ACHN (cell line): ENCODE measurements at regions not wholly inside any gene's neighbourhood (a gene's known extent, or its start where the extent isn't known, plus 50 kb on each side); places are given as distances from the start of the nearest gene placed in this dataset.

ENCODE experiments used
- DNase-seq: peaks from one replicate; pipeline ENCODE4 v3.0.0-alpha.2; 2015
- in situ Hi-C: cut with HindIII; loops from 2 replicates; pipeline ENCODE4 v1.10.0; 2017; ENCODE audit warnings: low sequenced_read_pairs, low pct_ligation_motif_present, low pct_unique_long_range_greater_than_20kb

DNA sequence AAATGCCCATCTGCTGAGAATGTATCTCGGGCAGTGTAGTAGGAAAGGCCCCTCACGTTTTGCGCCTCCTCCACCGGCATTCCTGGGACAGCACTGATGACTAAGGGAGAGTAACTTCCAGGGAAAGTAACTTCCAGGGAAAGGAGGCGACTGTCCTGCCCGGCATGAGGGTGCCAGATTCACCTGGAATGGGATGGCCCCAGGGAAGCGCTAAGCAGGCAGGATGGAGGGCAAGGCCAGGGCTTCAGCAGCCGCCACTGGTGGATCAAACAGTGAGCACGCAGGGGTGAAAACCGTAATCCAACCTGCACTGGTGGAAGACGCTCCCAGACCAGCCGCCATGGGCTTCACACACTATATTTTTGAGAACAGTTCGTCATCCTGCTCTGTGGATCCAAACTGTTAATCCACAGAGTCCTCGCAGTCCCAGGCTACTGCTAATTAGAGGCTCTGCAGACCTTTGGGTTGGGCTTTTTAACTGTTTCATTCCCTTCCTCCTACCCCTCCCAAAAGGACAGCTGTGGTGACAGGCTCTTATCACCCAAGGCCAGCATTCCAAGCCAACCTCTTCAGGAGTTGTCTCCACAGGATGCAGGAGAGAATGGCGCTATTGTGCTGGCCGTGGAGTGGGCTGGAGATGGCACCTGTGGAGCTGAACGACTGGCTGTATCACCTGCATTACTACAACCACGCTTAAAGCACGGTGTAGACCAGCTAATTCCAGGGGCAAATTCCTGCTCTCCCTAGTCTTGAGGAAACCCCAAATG, 178.9 kb downstream of the DLL1 start:
- in situ Hi-C loops: no loop called here
- no peak for DNase-seq

DNA sequence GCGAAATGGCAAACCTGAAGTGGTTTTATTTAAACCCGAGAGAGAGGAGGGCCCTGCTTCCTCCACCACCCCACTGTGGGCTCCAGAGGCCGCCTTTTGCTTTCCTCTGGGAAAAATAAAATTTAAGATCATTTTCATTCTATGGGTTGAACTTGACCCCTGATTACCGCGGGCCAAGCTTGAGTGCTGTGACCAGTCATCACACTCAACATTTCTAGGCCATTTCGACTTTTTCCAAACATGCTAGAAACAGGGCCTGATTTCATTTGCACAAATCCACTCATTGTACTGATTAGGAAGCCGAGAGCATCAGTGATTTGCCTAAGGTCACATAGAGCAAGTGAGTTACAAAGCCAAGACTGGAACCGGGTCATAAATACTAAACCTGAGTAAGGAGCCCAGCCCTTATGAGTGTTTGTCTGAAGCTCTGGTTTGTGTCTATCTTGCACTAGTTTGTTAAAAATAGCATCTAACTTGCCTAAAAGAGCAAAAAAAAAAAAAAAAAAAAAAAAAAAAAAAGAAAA, 179.7 kb downstream of the DLL1 start:
- in situ Hi-C loops: no loop called here
- DNase-seq: no peak

DNA sequence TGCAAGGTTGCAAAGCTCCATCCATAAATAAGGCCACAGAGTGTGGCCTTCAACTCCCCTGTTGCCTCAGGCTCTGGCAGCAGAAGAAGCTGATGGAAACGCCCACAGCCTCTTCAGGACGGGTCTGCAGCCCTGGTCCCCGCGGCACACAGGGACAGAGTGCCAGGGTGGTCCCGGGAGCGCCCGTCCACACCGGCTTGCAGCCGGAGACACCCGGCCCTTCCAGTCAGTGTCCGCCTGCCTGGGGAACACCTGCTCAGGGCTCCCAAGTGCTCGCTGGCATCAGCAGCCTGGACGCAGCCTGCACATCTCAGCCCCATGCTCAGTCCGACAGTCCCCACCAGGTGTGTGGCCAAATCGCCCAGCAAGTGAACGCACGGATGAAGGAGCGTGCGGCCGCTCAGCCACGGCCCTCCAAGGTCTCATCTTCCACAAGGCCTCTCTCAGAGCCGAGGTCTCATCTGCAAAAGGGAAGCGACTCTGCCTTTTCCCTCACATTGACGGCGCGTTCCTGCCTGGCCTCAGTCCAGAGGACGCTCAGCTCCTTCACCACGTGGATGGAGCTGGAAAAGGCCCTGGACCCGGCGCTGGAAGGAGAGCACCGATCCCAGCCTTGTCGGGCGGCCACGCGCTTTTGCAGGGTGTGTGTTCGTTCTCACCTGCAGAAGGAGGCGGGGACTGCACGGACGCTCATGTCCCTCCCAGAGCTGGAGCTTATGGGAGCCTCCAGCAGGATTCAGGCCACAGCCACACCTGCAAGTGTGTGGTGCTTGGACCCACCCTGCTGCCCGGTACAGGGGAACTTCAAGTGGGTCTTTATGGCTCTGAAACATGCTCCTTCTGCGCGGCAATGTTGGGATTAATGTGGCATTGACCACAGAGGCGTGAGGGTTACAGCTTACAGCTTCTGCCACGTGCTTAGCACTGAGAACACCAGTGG, 180.4 kb downstream of the DLL1 start:
- in situ Hi-C loops: no loop called here
- DNase-seq: no peak

DNA sequence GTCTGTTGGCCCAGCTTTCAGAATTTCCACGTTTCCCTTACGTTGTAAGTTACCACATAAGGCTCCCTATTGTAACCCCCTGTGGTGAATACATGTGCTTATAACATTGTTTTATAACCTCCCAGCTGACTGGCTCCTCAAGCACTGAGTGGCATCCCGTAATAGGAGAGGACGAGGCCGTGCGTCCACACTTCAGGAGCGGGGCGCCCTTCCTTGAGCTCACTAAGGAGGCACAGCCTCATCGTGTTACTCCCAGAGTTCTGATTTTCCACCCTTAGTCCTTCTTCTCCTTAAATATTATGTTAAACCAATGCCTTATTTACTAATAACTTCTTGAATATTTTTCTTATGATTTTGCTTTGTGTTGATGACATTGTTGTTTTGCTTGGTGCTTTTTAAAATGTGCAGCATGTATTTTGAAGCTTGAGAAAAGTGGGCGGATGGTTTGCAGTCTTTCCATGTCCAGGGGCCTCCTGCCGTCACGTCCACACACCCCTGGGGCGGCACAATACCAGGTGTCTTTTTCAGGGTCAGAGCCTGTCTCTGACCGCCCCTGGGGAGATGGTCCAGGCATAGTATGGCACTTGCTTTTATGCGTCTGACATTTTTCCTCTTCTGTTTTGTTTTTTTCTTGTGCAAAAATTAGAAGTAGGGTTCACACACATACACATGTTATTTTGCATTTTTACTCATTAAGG, 181.8 kb downstream of the DLL1 start:
- no peak for DNase-seq

DNA sequence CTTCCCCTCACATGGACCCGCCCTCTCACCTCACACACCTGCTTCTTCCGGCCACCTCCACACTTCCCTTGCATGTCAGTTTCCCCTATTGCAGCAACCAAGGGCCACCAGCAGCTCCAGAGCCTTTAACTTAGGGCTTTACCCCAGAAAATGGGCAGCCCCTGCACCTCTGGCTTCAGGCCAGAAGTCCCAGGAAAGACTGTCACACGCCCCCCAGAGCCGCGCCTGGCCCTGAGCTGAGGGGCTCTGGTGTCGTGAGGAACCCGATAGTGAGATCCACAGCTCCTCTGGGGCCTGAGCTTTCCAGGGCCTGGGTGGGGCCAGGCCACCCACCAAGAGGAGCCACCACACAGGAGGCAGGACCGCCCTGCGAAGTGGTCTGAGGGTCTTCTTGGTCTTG, 182.4 kb downstream of the DLL1 start:
- DNase-seq: no peak
- in situ Hi-C loops: no loop called here

More for the DNA sequence above, 181.8 kb downstream of the DLL1 start:
- in situ Hi-C loops: no loop called here

DNA sequence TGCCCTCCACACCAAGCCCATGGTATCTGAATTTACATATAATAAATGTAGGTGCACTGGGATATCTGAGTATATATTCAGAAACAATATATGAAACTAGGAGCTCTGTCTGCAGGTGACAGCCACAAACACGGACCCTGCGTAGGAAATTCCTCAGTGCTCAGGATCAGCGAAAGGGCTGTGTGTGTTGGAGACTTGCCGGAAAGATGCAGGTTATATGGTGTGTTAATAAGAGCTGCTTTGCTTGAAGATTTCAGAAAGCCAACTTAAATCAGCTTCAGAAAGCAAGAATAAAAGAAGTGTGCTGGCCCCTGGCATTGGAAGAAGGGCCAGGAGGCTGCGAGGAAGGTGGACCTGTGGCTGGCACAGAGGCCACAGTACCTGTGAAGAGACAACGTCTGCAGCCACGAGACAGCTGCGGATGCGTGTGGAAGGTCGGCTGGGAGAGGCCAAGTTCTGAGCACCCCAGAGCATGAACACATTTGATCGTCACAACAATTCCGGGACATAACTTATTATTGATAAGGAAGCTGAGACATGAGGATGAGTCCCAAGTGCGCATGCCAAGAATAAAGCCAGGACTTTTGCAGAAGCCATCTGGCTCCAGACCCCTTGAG, 183.2 kb downstream of the DLL1 start:
- in situ Hi-C loops: no loop called here
- DNase-seq: no peak

DNA sequence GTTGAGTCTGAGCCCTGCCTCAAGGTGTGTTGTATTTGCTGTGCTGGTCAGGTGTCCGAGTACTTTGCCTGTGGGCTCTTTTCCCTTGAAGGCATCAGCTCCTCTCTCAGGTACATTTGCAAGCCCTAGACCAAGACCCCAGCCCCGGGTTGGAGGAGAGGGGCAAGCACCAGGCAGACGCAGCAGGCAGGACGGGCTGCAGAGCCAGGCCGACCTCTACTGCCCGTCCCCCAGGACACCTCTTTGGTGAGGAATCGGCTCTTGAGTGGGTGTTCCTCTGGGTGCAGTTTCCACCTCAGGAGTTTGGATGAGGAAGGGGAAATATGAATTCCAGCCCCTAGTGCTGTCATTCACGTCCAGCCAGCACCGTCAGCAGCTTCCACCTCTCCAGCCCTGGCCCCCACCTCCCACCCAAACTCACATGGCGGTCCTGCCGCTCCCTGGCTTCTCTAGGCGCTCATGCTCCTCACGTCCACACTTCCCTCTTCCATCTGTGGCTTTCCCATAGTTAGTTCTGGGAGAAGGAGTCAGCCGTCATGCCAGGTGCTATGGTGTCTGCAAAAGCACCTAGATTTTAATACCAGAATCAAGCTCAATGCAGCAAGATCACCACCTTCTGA, 183.9 kb downstream of the DLL1 start:
- in situ Hi-C loops: no loop called here
- DNase-seq: no peak

DNA sequence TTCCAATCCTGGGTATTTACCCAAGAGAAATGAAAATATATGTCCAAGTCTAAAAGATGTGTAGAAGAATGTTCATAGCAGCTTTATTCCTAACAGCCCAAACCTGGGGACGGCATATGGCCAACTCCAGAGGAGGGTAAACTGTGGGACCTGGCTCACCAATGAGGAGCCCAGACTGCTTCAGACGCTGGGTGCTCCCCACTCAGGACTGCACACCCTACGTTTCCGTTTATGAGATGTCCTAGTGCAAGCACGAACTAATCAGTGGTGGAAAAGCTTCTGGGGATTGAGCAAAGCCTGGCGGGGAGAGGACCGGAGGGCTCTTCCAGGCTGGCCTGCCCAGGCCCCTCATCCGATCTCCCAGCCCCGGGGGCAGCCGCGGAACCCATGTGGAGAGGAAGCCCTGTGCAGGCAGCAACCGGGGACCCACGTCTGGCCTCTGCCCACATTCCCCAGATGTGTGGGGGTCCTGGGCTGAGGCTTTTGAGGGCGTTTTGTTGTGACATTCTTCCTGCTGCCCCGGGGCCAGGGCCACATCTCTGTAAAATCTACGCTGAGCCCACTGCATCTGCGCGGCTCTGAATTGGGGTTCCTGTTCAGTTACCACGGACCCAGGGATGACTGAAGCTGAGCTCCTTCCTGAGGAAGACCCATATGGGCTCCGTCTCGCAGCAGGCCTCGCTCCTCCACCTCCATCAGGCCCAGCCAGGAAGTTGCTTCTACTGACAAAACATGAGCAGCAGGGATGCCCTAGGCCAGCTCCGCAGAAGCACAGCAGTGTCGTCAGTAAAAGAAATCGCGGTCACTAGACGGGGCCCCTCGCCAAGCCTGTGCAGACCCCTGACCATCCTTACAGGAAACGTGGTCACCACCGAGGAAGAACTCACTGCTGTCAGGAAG, 188.0 kb downstream of the DLL1 start:
- no peak for DNase-seq
- in situ Hi-C loops: no loop called here

DNA sequence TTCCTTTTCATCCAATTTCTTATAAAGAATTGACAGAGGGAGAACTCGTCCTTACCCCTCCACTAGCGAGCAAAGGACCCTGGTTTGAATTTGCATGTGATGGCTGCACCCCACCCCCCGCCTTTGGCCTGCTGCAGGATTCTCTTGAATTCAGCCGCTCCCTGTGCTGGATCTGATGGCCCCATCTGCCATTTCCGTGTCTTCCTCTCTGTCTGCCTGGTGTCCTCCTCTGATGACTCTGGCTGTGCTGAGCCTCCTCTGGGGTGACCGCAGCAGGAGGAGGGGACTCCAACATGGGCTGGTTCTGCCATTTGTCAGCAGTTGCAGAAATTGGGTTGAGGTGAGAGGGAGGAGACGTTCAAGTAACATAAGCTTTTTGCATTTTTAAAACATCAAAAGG, 188.8 kb downstream of the DLL1 start:
- DNase-seq: no peak

DNA sequence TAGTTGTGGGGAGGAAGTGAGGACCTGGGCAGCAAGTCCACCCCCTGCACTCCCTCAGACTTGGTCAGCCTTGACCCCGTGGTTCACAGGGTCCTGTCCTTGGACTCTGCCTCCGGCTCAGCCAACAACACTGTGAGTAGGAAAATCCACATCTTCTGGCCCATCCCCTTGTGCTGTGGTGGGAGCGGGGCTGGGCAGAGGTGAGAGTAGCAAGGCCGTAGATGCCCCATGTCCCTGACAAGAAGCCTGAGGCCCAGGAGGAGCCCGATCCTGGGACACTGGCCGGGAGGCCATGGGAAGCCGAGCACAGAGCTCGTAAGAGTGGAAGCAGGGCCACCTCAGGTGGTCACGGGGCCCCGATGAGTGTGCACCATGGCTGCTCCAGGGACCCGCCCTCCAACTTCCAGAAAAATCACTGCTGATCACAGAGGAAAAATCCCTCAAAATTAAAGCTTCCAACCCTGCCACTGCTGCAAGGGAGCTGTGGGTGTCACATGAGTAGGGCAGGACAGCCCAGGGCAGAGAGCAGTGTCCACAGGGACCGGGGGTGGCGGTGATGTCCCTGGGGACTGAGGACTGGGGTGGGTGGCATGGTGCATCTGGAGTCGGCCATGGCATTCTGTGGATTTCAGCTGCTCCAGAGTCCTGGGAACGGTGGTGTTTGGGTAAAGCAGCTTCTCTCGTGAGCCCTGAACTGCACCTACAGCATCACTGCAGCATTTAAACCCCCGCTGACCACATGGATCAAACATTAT, 189.4 kb downstream of the DLL1 start:
- DNase-seq: no peak
- in situ Hi-C loops: no loop called here

More for the DNA sequence above, 188.8 kb downstream of the DLL1 start:
- in situ Hi-C loops: no loop called here

DNA sequence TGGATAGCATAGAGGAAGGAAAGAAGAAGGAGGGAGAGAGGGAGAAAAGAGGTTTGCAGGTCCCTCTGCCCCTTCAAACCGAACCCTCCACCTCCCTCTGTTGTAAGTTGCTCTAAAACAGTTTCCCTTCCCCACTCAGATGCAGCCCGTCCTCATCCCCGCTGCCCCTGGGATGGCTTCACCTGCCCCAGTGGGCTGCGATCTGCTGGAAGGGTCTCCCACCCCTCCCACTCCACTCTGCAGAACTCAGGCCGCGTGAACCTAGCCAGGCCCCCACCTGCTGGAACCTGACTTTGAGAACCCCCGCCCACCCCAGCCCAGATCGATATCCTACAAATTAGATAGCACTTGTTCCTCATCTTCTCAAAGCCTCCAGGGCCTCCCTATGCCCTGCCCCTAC, 190.8 kb downstream of the DLL1 start:
- in situ Hi-C loops: no loop called here
- DNase-seq: no peak

DNA sequence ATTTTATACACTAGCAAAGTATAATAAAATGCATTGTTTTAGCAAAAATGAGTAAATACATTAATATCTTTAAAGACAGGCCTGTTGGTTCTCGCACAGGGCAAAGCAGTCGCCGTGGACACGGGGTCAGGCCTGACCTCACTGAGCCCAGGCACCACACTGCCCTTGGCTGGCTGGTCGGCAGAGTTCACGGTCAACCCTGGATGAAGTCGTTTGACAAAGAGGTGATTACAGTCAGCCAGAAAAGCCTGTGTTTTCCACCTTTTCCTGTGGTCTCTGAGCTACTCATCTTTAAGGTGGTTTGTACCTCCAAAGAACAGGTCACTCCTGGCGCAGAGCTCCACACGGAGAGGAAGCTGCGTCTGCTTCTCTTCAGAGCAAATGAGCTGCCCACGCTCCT, 191.5 kb downstream of the DLL1 start:
- DNase-seq: no peak
- in situ Hi-C loops: no loop called here

DNA sequence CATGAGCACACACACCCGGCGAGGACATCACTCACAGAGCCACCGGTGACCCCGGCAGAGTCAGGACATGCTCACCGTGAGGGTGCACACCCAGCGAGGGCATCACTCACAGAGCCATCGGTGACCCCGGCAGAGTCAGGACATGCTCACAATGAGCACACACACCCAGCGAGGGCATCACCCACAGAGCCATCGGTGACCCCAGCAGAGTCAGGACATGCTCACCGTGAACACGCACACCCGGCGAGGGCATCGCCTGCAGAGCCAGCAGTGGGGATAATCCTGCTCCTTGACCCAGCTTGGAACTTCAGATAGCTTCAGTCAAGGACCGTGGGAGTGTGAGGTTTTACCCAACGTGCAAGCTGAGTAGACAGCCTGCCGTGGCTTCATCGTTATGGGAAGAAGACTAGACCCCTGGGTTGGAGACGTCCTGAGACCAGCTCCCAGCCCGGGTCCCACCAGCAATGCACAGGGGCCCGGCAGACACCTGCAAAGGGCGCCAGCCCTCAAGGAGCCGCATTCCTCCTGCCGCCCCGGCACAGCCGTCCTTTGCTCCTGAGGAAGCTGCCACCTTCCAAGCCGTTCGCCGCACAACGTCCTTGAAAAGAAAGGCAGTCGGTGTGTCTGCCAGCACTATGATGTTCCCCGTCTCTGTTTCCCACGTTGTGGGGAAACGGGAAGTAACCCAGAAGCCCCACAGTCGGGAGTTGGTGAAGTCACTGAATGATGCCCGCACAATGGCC, 192.3 kb downstream of the DLL1 start:
- in situ Hi-C loops: no loop called here
- DNase-seq: no peak

DNA sequence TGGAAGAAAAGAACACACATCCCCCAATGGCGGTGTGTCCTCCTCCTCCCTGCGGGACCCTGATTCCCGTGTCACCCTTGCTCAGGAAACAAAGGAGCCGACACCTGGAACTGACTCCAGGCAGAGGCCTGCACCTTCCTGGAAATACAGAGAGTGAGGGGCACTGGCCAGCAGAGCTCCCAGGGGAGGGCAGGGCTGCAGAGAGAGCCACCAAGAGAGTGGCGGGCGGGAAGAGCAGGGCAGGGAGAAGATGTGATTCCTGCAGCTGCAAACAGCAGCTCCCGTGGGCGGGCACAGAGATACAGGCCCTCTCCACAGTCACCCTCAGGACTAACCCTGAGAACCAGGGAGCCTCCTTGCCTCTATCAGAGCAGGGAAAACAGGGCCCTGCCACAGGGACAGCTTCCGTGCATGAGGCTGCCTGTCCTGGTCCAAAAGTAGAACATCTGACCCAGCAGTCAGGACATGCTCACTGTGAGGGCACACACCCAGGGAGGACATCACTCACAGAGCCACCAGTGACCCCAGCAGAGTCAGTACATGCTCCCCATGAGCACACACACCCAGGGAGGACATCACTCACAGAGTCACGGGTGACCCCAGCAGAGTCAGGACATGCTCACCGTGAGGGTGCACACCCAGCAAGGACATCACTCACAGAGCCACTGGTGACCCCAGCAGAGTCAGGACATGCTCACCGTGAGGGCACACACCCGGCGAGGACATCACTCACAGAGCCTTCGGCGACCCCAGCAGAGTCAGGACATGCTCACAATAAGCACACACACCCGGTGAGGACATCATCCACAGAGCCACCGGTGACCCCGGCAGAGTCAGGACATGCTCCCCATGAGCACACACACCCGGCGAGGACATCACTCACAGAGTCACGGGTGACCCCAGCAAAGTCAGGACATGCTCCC, 193.1 kb downstream of the DLL1 start:
- no peak for DNase-seq
- in situ Hi-C loops: no loop called here
